HG03378 (cell line): ENCODE measurements at regions not wholly inside any gene's neighbourhood (a gene's known extent, or its start where the extent isn't known, plus 50 kb on each side); places are given as distances from the start of the nearest gene placed in this dataset.

Experiments used
- ATAC-seq: cut with Tn5 transposase; IDR thresholded peaks from one replicate; pipeline ENCODE4 v1.9.1; 2021; ENCODE audit warnings: mild to moderate bottlenecking, moderate library complexity; ENCODE audit not compliant: unreplicated experiment

DNA sequence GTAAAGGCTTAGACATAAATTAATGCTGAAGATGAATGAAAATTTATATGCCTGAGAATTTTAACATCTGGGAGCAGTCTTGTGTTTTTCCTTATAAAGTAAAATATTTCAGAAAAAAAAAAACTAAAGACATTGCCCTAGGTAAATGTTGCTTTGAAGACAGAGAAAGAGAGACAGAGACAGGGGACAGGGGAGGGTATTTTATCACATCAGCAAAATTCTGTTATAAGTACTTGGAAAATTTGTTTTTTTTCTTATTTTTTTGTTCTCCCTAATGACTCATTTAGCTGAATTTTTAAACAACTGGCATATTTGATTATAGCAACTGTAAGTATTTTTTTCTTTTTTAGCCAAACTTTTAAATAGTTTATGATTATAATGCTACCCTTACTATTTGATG, 1540.6 kb upstream of the GBE1 start:
- ATAC-seq: no peak

DNA sequence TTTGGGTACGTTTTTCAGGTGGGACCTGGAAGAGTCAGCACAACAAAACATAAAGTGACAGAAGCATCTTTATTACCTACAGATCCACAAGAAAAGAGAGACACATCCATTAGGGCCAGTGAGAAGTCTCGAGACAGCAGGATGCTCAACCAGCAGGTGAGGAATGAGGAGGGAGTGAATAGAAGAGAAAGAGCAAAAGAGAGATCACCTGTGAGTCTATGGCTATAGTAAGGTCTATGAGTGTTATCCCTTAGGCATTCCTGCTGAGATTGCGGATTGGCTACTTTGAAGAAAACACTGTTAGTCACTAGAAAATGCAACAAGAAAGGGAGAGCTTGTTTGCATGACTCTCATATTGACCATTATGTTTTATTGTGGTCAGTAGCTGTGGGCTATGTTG, 1556.2 kb upstream of the GBE1 start:
- no peak for ATAC-seq

DNA sequence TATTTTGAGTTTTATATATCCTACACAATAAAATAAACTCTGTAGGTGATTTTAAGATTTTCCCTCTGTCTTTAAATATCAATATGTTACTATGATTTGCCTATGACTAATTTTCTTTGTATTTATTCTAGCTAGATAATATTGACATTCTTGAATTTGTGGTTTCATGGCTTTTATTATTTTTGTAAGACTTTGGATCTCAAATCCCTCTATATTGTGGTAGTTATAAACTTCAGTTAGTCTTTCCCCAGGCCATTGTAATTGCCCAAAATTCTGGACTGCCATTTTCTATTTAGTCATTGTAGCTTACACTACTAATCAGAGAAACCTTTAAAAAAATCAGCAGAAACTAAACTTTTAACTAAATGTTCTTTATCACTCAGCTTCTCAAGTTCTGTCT, 1559.3 kb upstream of the GBE1 start:
- ATAC-seq: no peak

DNA sequence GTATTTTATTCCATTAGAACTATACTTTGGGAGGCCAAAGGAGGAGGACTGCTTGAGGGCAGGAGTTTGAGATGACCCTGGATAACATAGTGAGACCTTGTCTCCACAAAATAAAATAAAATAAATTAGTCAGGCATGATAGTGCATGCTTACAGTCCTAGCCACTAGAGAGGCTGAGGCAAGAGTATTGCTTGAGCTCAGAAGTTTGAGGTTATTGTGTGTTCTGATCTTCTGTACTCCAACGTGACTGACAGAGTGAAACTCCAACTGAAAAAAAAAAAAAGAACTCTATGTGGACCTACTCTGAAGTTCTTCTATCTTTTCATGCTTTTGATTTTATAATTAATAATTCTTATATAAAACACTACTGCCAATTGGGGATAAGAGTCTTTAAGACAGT, 1560.0 kb upstream of the GBE1 start:
- no peak for ATAC-seq

DNA sequence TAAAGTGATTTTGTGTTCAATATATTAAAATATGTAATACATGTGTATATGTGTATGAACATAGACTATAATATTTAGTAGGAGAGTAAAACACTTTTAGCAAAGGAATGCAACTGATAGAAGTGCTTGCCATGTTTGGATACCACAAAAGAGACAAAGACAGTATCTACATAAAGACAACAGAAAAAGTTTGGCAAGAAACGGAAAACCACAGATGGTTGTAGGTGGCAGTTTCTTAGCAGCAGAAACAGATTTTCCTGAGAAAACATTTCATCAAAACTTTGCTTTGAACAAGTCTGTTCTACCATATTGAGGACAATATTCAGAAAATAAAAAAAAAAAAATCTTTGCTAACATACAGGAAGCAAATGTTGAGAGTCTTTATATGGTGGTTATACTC, 1560.4 kb upstream of the GBE1 start:
- ATAC-seq: no peak

DNA sequence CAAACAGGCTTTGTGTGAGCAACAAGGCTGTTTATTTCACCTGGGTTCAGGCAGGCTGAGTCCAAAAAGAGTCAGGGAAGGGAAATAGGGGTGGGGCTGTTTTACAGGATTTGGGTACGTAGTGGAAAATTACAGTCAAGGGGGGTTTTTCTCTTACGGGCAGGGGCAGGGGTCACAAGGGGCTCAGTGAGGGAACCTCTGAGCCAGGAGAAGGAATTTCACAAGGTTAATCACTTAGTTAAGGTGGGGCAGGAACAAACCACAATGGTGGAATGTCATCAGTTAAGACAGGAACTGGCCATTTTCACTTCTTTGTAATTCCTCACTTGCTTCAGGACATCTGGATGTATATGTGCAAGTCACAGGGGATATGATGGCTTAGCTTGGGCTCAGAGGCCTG, 1592.8 kb upstream of the GBE1 start:
- no peak for ATAC-seq

DNA sequence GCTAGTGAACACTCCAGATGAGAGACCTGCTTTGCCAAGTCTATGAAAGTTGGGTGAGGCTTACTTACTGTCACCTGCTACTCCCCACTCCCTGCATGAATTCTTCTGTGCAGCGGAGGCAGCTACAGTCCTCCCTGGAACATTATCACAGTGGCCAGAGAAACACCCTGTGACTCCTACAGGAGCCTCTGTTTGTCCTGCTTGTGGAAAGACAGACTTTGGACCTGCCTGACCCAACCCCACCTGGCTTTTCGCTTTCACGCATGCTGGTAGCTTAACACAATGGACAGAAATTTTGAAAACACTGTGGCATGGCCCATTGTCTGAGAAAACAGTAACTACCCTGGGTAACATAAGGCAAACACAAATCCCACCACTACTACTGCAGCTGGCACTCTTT, 1565.5 kb upstream of the CADM2 start:
- no peak for ATAC-seq

DNA sequence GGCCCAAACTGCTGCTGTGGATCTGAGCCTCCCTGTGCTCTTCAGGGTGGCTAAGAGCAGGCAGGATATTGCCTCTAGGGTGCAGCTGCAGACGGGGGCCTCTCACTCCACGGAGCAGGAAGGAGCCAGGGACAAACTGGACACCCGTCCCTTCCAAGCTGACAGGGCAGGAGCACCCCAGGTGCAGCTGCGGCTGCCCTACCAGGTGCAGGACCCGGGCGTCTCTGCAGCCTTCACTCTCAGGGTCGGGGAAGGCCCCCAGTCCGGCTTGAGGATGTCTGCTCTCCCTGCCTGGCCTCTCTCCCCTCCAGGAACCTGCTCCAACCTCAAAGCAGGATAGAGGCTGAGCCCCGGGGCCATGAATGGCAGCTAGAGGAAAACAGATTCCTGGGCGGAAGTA, 1554.9 kb upstream of the CADM2 start:
- ATAC-seq: no peak

DNA sequence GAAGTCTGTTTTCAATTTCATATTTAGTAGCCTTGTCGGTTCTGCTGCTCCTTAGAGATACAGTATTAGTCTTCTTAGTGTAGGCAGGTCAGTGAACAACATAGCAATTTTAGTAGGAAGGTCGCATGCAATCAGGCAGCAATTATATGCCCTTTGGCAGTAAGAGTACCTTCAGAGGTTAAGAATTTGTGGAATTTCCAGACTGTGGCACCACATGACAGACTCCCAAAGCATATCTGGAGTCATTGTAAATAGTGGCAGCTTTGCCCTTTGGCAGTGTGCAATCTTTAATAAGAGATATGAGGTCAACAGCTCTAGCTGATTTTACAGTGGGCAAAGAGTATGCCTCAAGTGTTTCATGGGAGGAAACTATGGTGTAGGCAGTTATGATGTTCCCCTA, 1532.5 kb upstream of the CADM2 start:
- ATAC-seq: no peak

DNA sequence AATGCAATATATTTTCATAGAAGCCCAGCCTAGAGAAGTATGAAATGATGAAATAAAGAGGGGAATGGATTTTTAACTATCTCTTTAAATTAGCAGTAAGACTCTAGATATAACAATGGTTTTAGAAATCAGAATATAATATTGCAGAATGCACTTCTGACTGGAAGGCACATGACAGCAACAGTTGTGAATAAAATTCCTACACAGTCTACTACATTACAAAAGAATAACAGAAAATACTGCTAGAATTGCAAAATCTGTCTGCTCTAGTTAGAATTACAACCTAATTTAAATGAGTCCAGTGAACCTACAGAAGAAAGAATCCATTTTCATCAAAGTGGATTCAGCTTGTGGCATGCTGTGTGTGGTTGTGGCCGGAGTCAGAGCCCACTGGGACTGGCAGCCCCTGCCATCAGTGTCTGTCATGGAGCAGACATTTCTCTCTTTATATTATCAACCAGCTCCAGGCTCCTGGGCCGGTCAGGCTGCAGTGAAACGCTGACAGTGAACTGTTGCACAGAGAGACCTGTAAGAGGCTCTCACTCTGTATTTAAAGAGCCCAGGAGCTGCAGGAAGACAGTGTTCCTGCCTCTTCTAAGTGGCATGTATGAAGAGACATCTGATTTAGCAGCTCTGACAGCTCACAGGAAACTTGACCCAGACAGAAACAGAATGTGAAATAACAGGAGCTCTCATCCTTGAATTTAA, 1523.8 kb upstream of the CADM2 start:
- ATAC-seq: no peak

DNA sequence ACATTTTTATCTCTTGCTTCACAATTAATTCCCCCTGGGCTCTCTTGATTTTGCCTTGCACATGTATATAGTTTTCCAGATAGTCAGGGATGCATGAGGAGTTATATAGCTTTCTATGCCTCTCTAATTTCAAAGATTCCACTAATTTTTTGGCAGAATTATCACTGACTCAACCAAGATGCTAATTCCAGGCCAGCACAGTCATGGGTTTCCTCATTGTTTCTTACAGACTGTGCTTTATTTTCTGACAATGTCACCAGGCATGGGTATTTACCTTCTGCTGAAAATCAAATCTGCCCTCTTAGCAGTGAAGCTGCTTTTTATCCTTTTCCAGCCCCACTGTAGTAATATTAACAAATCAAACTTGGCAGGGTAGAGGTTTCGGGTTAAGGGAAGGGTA, 1520.6 kb upstream of the CADM2 start:
- ATAC-seq: no peak

DNA sequence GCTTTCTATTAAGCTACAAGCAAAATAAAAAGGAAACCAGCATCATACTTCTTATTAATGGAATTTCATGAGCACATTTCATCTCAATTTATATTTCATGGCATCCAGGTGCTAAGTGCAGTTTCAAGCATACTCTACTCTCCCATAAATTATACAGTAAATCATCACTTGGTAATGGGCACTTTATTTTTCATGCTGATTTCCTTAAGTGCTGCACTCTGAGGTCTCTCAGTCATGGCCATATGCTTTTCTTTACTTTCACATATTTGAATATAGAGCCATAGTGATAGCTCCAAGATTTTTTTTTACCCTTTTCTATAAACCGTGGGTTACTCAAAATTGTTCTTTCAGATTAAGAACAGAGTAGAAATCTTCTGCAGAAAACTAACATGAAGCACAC, 1505.7 kb upstream of the CADM2 start:
- no peak for ATAC-seq

DNA sequence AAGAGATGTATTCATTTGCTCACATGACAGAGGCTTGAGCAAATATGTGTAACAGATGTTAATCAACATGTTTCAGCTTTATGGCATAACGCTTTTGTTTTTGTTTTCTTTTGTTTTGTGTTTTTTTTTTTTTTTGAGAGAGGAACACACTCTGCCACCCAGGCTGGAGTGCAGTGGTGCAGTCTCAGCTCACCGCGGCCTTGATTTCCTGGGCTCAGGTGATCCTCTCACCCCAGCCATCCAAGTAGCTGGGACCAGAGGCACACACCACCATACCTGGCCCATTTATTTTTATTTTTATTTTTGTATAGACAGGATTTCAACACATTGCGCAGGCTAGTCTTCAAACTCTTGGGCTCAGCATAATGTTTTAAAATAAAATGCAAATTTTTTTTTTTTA, 1504.4 kb upstream of the CADM2 start:
- ATAC-seq: no peak

DNA sequence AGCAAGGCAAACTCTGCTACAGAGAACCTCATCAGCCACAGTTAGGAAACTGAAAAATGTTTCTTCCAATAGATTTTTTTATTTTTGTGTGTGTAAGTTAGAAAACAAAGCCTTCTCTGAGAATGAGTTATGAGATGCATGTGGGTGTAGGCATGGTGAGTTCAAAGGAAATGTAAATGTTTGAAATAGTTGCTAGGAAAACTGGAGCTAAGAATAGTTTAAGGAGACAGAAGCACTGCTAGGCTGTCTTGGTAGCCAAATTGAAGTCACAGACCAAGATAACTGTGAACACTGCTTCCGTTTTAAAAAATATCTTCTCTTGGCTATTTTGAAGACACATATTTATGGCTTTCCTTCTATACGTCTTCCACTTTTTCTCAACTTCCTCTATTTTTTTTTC, 1501.2 kb upstream of the CADM2 start:
- ATAC-seq: no peak

DNA sequence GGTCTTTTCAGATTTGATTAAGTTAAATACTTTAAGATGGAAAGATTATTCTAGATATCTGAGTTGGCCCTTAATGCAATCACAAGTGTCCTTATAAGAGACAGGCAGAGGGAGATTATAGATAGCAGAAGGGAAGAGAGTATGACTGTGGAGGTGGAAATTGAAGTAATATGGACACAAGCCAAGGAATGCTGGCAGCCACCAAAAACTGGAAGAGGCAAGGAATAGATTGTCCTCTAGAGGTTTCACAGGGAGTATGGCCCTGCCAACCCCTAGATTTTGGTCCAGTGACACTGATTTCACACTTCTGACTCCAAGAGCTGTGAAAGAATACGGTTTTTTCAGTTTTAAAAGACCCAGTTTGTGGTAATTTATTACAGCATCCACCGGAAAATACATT, 1498.7 kb upstream of the CADM2 start:
- no peak for ATAC-seq

DNA sequence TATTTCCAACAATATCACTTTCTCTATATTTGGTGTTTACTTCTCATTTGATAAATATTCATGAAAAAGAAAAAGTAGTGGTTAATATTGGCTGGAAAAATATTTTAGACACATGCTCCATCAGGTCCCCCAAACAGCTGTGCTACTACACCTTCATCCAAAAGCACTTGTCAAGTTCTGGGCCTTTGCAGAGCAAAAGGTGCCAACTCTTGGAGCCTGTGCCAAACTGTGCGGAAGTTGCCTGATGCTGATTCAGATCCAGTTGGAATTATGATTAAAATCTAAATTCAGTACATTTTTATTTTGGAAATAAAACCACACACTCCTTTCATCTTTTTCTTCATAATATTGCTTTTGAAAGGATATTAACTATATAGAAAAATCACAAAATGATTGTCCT, 1497.4 kb upstream of the CADM2 start:
- no peak for ATAC-seq

DNA sequence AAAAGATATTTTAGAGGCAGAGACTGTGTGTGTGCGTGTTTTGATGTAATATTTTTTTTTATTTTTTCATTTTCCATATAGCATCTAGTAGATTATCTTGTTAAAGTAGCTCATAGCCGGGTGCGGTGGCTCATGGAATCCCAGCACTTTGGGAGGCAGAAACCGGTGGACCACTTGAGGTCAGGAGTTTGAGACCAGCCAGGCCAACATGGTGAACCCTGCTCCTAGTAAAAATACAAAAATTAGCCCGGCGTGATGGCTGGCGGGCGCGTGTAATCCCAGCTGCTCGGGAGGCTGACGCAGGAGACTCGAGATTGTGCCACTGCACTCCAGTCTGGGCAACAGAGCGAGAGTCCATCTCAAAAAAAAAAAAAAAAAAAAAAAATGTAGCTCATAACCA, 1481.2 kb upstream of the CADM2 start:
- no peak for ATAC-seq

DNA sequence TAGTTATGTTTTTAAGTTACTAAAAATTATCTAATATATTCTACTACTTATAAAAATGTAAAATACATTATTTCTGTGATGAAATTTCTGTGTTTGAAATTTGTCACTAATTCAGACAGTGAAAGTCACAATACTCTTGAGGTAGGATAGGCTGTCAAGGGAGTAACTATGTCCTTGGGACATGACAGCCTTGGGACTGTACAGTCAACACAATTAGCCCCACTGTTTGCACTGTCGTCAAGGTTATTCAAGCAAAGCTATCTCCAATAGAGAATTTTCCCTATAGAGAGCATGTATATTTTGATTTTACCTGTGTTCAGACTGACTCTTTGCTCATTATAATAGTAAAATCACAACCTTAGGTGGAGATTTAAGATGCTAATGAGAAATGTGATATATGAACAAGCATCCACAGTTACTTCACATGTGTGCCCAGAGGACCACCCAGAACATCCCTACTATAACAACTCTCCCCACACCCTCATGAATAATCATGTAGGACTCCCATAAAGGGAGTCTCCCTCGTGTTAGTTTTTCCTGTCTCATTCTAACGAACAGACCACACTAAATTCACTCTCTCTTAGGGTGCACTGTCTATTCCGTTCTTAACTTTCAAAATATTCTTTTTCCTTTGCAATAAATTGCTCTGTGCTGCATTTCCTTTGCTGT, 1476.3 kb upstream of the CADM2 start:
- ATAC-seq: no peak

DNA sequence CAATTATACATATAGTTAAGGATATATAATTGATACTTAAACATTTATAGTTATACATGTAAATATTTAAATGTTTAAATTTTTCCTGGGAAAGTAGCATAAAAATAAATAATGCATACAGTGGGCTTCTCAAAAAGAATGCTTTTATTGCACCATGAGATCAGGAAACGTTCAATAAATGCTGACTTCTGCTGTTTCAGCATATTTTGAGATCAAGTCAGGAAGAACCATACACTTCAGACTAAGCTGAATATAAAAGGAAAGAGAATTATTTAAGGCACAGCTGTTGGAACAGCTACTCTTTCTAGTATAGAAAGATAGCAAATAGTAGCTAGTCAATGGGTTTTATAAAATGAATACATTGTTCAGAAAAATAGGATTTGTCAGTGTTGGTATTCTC, 1462.3 kb upstream of the CADM2 start:
- no peak for ATAC-seq

DNA sequence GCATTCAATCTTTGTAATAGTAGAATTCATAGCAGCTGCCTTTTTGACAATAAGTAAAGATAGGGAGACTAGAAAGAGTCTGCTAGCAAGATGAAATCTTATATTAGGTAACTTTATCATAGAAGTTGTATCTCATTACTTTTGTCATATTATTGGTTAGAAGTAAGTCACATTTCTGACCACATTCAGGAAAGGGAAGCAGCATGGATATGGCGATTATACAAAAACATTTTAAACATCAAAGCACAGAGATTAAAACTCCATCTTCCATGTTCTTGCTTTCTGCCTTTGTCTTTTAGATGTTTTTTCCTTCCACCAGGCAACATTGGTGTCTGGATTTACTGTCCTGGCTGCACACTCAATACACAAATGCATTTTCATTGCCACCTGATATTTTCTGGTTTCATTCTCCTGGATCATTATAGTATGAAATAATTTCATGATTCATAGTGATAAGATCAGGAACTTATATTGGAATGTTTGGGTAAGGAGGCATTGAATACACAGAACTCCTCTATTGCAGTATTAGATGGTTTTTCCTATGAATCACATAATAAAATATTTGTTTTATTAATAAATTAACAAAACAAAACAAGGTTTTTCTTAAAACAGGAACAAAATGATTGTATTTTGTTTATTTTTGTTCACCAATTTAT, 1460.3 kb upstream of the CADM2 start:
- no peak for ATAC-seq

DNA sequence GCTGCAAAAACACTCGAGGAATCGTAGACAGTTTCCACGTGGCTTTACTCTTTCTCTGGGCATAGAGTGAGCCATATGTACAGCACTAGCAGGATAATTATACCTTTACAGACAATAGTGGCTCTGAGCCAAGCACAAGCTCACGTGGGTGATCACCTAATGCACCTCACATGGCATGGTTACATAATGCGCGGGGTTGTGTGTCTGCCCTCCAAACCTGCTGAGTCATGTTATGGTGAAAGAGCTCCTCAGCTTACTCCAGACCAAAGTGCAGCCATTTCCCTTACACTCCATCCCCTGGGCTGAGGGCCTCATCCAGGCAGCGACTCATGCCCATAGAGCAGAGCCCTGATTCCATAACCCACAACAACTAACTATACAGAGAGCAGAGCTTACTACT, 1458.4 kb upstream of the CADM2 start:
- ATAC-seq: no peak

DNA sequence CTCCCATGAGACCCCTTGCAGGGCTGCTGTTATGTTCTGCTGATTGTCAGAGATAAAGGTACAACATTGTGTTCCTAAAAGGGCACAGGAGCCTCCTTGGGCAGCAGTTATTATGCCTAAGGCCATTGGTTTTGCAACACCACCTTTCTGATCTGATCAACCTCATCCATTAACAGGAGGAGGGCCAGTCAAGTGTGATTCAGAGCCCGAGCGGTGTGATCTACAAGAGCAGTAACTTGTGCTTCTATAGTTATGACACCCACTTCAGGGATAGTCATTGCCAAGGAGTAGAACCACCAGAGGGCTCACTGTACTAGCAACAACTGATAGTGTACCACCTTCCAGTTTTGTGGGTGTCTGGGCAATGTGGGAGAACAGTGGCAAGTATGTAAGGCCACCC, 1457.9 kb upstream of the CADM2 start:
- ATAC-seq: no peak

DNA sequence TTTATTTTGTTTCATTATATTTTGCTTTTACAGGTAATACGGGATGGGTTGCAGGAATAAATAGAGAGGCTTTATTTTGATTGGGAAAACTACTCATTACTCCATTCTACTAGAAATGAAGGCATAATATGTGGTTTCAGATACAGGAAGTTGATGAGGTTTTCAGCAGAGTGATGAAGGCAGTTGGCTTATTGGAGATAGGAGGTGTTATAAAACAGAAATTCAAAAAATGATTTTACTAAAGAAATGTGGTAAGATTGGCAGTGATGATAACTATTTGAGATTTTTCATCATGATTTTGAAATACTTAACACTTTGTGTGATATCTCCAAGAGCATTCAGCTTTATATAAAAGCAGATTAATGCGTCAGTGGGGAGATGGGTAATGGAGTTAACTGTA, 1445.7 kb upstream of the CADM2 start:
- ATAC-seq: no peak
